Activated CD4-positive, alpha-beta T cell treated with anti-CD3 and anti-CD28 coated beads, Interleukin-2, amount 50 U/mL, for 16 hours (primary cell): ENCODE measurements at regions not wholly inside any gene's neighbourhood (a gene's known extent, or its start where the extent isn't known, plus 50 kb on each side); places are given as distances from the start of the nearest gene placed in this dataset.

ENCODE experiments used
- DNase-seq: peaks from one replicate; pipeline ENCODE4 v3.0.0-alpha.2; 2020

GRCh38 chr18:44609181-44609941 lies 71.3 kb upstream of the SETBP1 start:
- no peak for DNase-seq

GRCh38 chr18:44620812-44621211 lies 59.9 kb upstream of the SETBP1 start:
- DNase-seq: no peak

- DNase-seq: no peak
Observed at GRCh38 chr18:44624052-44624451, 56.6 kb upstream of the SETBP1 start.

GRCh38 chr18:44625386-44625785 lies 55.3 kb upstream of the SETBP1 start:
- DNase-seq: no peak

GRCh38 chr18:44626236-44626635 lies 54.5 kb upstream of the SETBP1 start:
- DNase-seq: no peak

- no peak for DNase-seq
Observed at GRCh38 chr18:44626807-44627206, 53.9 kb upstream of the SETBP1 start.

GRCh38 chr18:44627280-44627679 lies 53.4 kb upstream of the SETBP1 start:
- DNase-seq: no peak

- no peak for DNase-seq
Observed at GRCh38 chr18:44629406-44629805, 51.3 kb upstream of the SETBP1 start.

- DNase-seq: peak; percentile 2
Observed at GRCh38 chr18:44630118-44630517, 50.6 kb upstream of the SETBP1 start.
